GM21360 (cell line): ENCODE measurements at regions not wholly inside any gene's neighbourhood (a gene's known extent, or its start where the extent isn't known, plus 50 kb on each side); places are given as distances from the start of the nearest gene placed in this dataset.
A peak's percentile ranks its signal among the peaks of the same experiment; 100 is the strongest.
"Not testable (repeated sequence)": the region's sequence is repeated elsewhere in the genome, so short reads cannot be mapped to it uniquely, and the experiment has no call there.

Experiments
- ATAC-seq: cut with Tn5 transposase; IDR thresholded peaks from one replicate; pipeline ENCODE4 v1.9.1; 2021; ENCODE audit warnings: mild to moderate bottlenecking, moderate library complexity; ENCODE audit not compliant: unreplicated experiment

GRCh38 chr3:157921811-157922210 lies 184.4 kb downstream of the SHOX2 start:
- ATAC-seq: no peak

- ATAC-seq: no peak
These were observed 185.2 kb downstream of the SHOX2 start for GRCh38 chr3:157920822-157921700.

- ATAC-seq: no peak
These were observed 186.8 kb downstream of the SHOX2 start for GRCh38 chr3:157919319-157919887.

- no peak for ATAC-seq
These were observed 187.8 kb downstream of the SHOX2 start for GRCh38 chr3:157918402-157918801.

- no peak for ATAC-seq
These were observed 189.5 kb downstream of the SHOX2 start for GRCh38 chr3:157916672-157917071.

- ATAC-seq: no peak
These were observed 191.3 kb downstream of the SHOX2 start for GRCh38 chr3:157914882-157915281.

- ATAC-seq: no peak
These were observed 192.5 kb downstream of the SHOX2 start for GRCh38 chr3:157913741-157914150.

- ATAC-seq: no peak
These were observed 193.4 kb downstream of the SHOX2 start for GRCh38 chr3:157912514-157913451.

GRCh38 chr3:157906627-157907026 lies 199.6 kb downstream of the SHOX2 start:
- ATAC-seq: no peak

GRCh38 chr3:157905885-157906284 lies 200.3 kb downstream of the SHOX2 start:
- no peak for ATAC-seq

- not testable (repeated sequence) for ATAC-seq
These were observed 203.5 kb downstream of the SHOX2 start for GRCh38 chr3:157902680-157903079.

GRCh38 chr3:157888040-157888439 lies 218.2 kb downstream of the SHOX2 start:
- no peak for ATAC-seq

GRCh38 chr3:157876556-157876955 lies 229.7 kb downstream of the SHOX2 start:
- no peak for ATAC-seq

- no peak for ATAC-seq
These were observed 233.3 kb downstream of the SHOX2 start for GRCh38 chr3:157872902-157873301.

- ATAC-seq: no peak
These were observed 234.3 kb downstream of the SHOX2 start for GRCh38 chr3:157871838-157872460.

GRCh38 chr3:157871248-157871647 lies 235.0 kb downstream of the SHOX2 start:
- ATAC-seq: no peak

- ATAC-seq: no peak
These were observed 237.3 kb downstream of the SHOX2 start for GRCh38 chr3:157868946-157869345.

- no peak for ATAC-seq
These were observed 238.0 kb downstream of the SHOX2 start for GRCh38 chr3:157868196-157868595.

GRCh38 chr3:157865352-157866000 lies 240.7 kb downstream of the SHOX2 start:
- ATAC-seq: peak; percentile 98

GRCh38 chr3:157861076-157861765 lies 245.0 kb downstream of the SHOX2 start:
- no peak for ATAC-seq
